ENCODE measurements at regions not wholly inside any gene's neighbourhood (a gene's known extent, or its start where the extent isn't known, plus 50 kb on each side); places are given as distances from the start of the nearest gene placed in this dataset.
"Not testable (repeated sequence)": the region's sequence is repeated elsewhere in the genome, so short reads cannot be mapped to it uniquely, and the experiment has no call there.

GRCh38 chr5:67730917-67731474 is 484.6 kb upstream of the PIK3R1 start:
- 48 to 73% (median 60%) methylated on average over 1 of the region's 1 CpG for WGBS, 5 donors

GRCh38 chr5:67728326-67728890 is 487.1 kb upstream of the PIK3R1 start:
- intact Hi-C loops (cut with DNase I; ENCODE audit: low total_unique reads), result no loop called here
- H3K9me3 ChIP-seq, result no peaks in the 10 kb centered on the region
- H3K27me3 ChIP-seq, result no peaks in the 10 kb centered on the region
- whole genome bisulfite sequencing, 5 donors, result 56 to 69% (median 63%) methylated on average over 3 of the region's 3 CpGs
- DNase-seq, result no peak
- H3K4me1 ChIP-seq, result peaks cover 0 to 6% (median 3%) of the 10 kb centered on the region in 4 donors
- H3K4me3 ChIP-seq, result no peak overlapping the region
- TF ChIP-seq POLR2AphosphoS5 (IDR thresholded peaks at IDR 0.05) (no peak), EP300 (IDR thresholded peaks at IDR 0.05) (no peak), CTCF (IDR thresholded peaks at IDR 0.05) (no peak), POLR2A (IDR thresholded peaks at IDR 0.05) (no peak)
- H3K27ac ChIP-seq, result no peak overlapping the region
- H3K36me3 ChIP-seq, result no peaks in the 10 kb centered on the region

More at GRCh38 chr5:67730917-67731474, 484.6 kb upstream of the PIK3R1 start:
- peaks cover 0 to 6% (median 0%) of the 10 kb centered on the region in 4 donors for H3K4me1 ChIP-seq
- DNase-seq, result no peak
- TF ChIP-seq EP300 (IDR thresholded peaks at IDR 0.05) (no peak), POLR2A (IDR thresholded peaks at IDR 0.05) (no peak)
- no peak overlapping the region for H3K4me3 ChIP-seq
- H3K36me3 ChIP-seq, result no peaks in the 10 kb centered on the region
- H3K9me3 ChIP-seq, result no peaks in the 10 kb centered on the region
- intact Hi-C loops (cut with DNase I; ENCODE audit: low total_unique reads), result no loop called here
- H3K27ac ChIP-seq, result no peak overlapping the region
- no peaks in the 10 kb centered on the region for H3K27me3 ChIP-seq

GRCh38 chr5:67725604-67726003 is 490.0 kb upstream of the PIK3R1 start:
- H3K4me3 ChIP-seq, result no peak overlapping the region
- no peaks in the 10 kb centered on the region for H3K36me3 ChIP-seq
- H3K4me1 ChIP-seq, result peaks cover 0 to 6% (median 0%) of the 10 kb centered on the region in 4 donors
- DNase-seq, result peak in 1 of 2 donors; percentile 28
- 70 to 87% (median 86%) methylated on average over 1 of the region's 1 CpG for WGBS, 5 donors
- no peak for TF ChIP-seq EP300 (IDR thresholded peaks at IDR 0.05)
- TF ChIP-seq POLR2AphosphoS5 (IDR thresholded peaks at IDR 0.05), result no peak
- intact Hi-C loops (cut with DNase I; ENCODE audit: low total_unique reads), result no loop called here
- no peaks in the 10 kb centered on the region for H3K27me3 ChIP-seq
- H3K27ac ChIP-seq, result no peak overlapping the region
- no peaks in the 10 kb centered on the region for H3K9me3 ChIP-seq

GRCh38 chr5:67724412-67725135 is 491.0 kb upstream of the PIK3R1 start:
- Histone ChIP-seq H3K4me1 (peaks cover 0 to 6% (median 0%) of the 10 kb centered on the region in 4 donors), H3K27ac (peak overlapping the region in 1 of 5 donors; percentile 24), H3K36me3 (no peaks in the 10 kb centered on the region), H3K9me3 (no peaks in the 10 kb centered on the region), H3K4me3 (no peak overlapping the region), H3K27me3 (no peaks in the 10 kb centered on the region)
- DNase-seq, result no peak
- TF ChIP-seq POLR2AphosphoS5 (IDR thresholded peaks at IDR 0.05) (no peak), EP300 (IDR thresholded peaks at IDR 0.05) (no peak), POLR2A (IDR thresholded peaks at IDR 0.05) (no peak), CTCF (IDR thresholded peaks at IDR 0.05) (no peak)
- intact Hi-C loops (cut with DNase I; ENCODE audit: low total_unique reads), result no loop called here
- WGBS, 5 donors, result 68 to 84% (median 82%) methylated on average over 4 of the region's 4 CpGs

- 62 to 85% (median 81%) methylated on average over 1 of the region's 1 CpG for WGBS, 5 donors
- DNase-seq, result no peak
- TF ChIP-seq POLR2AphosphoS5 (IDR thresholded peaks at IDR 0.05) (no peak), POLR2A (IDR thresholded peaks at IDR 0.05) (no peak), EP300 (IDR thresholded peaks at IDR 0.05) (no peak), CTCF (IDR thresholded peaks at IDR 0.05) (no peak)
- H3K4me1 ChIP-seq, result peaks cover 0 to 6% (median 0%) of the 10 kb centered on the region in 4 donors
- H3K36me3 ChIP-seq, result no peaks in the 10 kb centered on the region
- H3K4me3 ChIP-seq, result no peak overlapping the region
- no peaks in the 10 kb centered on the region for H3K27me3 ChIP-seq
- H3K9me3 ChIP-seq, result no peaks in the 10 kb centered on the region
- intact Hi-C loops (cut with DNase I; ENCODE audit: low total_unique reads), result no loop called here
- no peak overlapping the region for H3K27ac ChIP-seq
Observed at GRCh38 chr5:67723873-67724272, 491.7 kb upstream of the PIK3R1 start.

- DNase-seq; H3K27ac ChIP-seq; H3K4me3 ChIP-seq; H3K9me3 ChIP-seq; H3K27me3 ChIP-seq; H3K4me1 ChIP-seq; H3K36me3 ChIP-seq; intact Hi-C loops (cut with DNase I; ENCODE audit: low total_unique reads): not testable (repeated sequence)
- 91 to 100% (median 94%) methylated on average over 2 of the region's 2 CpGs for WGBS, 5 donors
Observed at GRCh38 chr5:67722582-67722981, 493.0 kb upstream of the PIK3R1 start.

Measured in stomach (tissue), 8 donors.